Muscle of back (tissue), 3 donors: ENCODE measurements at regions not wholly inside any gene's neighbourhood (a gene's known extent, or its start where the extent isn't known, plus 50 kb on each side); places are given as distances from the start of the nearest gene placed in this dataset.

ENCODE experiments used
- DNase-seq, 3 donors: peaks; one replicate each; pipeline versions ENCODE4 v3.0.0 to v3.0.0-alpha.2; 2013

DNA sequence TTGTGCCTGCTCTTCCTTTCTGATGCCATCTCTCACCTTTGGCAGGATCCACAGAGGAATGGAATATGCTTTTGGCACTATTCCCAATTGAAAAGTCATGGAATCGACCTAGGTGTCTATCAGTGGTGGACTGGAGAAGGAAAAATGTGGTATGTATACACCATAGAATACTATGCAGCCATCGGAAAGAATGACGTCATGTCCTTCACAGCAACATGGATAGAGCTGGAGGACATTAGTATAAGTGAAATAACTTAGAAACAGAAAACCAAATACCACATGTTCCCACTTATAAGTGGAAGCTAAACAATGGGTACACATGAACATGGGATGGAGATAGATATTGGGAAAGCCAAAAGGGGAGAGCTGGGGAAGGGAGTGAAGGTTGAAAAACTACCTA, 58.3 kb upstream of the SMIM31 start:
- DNase-seq: no peak

DNA sequence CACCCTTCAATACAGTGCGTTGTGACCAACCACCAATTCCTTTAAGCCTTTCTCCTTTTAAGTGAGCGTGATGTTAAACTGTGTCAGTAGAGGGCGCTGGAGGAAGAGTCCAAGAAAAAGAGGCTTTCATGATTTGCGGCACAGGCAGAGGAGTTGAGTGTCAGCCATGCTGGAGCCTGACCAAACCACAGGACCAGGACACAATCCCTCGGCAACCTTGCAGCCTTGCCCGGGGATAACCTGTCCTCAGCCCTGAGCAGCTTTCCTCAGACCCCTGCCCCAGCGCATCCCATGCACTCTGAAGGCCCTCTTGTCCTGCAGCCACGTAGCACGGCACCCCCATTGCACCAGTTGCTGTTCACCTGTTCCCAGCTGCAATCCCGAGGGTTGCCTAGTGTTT, 53.5 kb upstream of the SMIM31 start:
- no peak for DNase-seq

DNA sequence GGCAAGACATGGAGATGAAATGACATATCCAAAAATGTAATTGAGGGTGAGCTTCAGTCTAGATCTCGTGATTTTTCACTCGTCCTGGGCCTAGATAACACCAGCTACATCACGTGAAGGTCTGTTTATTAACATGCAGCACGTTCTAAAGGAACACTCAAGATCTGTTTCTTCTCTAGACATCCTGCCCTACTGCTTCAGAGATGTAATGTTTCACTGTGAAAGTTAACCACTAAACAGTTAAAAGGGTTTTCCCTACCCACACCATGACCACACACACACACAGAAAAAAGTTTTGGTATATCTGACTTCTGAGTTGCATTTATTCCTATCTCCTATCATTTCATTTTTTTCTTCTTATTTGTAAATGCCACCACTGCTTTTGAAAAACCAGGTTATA, 52.3 kb upstream of the SMIM31 start:
- no peak for DNase-seq
